Adrenal gland (tissue), 9 donors: ENCODE measurements at regions not wholly inside any gene's neighbourhood (a gene's known extent, or its start where the extent isn't known, plus 50 kb on each side); places are given as distances from the start of the nearest gene placed in this dataset.

ENCODE experiments used
- DNase-seq, 7 donors: peaks; one replicate each; pipeline ENCODE4 v3.0.0-alpha.2; 2019 to 2020
- H3K27ac ChIP-seq, 5 donors: fragments of 200-600 bp; sonication (generic) in 4 of 5; 1 replicate in 3 of 5; 2 replicates in 2 of 5; pipeline versions ENCODE4 v1.5.1 to v1.8.0; 2016 to 2020; ENCODE audit warnings: mild to moderate bottlenecking in 1 of 5
- H3K27me3 ChIP-seq: fragments of 200-600 bp; 2 replicates; pipeline ENCODE4 v1.8.0; 2021
- H3K36me3 ChIP-seq, 2 donors: fragments of 200-600 bp; replicated peaks in 1 of 2; 1 replicate in 1 of 2; 2 replicates in 1 of 2; pipeline versions ENCODE4 v1.5.1 to v1.8.0; 2018 to 2022
- H3K4me1 ChIP-seq, 2 donors: fragments of 200-600 bp; replicated peaks in 1 of 2; 1 replicate in 1 of 2; 2 replicates in 1 of 2; pipeline versions ENCODE4 v1.5.1 to v1.8.0; 2018 to 2021
- H3K4me3 ChIP-seq, 4 donors: fragments of 200-600 bp; sonication (generic) in 3 of 4; one replicate each; pipeline ENCODE4 v1.5.1; 2016 to 2018
- H3K9me3 ChIP-seq, 3 donors: fragments of 200-600 bp; sonication (generic) in 1 of 3; replicated peaks in 1 of 3; 1 replicate in 2 of 3; 2 replicates in 1 of 3; pipeline versions ENCODE4 v1.5.1 to v1.8.0; 2016 to 2021
- CTCF ChIP-seq, 6 experiments: fragments of 450-650 bp in 4 of 6; fragments of 200-600 bp in 2 of 6; sonication (generic) in 1 of 6; IDR thresholded peaks; 1 replicate in 5 of 6; 2 replicates in 1 of 6; pipeline versions ENCODE4 v1.5.1 to v1.8.0; 2016 to 2021; ENCODE audit warnings: antibody characterized with exemption in 6 of 6, mild to moderate bottlenecking in 2 of 6, moderate library complexity in 1 of 6
- POLR2A ChIP-seq, 2 donors: fragments of 450-650 bp; IDR thresholded peaks; one replicate each; pipeline ENCODE4 v1.6.1; 2017; ENCODE audit warnings: antibody characterized with exemption in 2 of 2, mild to moderate bottlenecking in 2 of 2, moderate library complexity in 1 of 2
- WGBS, 4 donors: extraction: QIAGEN DNeasy Blood & Tissue Kit in 2 of 4; methylation state at CpG; one replicate each; pipeline versions ENCODE4 v1.1.5 to v1.1.7; 2013 to 2017; 5-methylcytosine and 5-hydroxymethylcytosine counted together
- intact Hi-C, 2 donors: fragments of 100-400 bp; cut with DNase I; formaldehyde crosslinking; loops; one replicate each; pipeline versions ENCODE4 v1.14.1 to v1.15.0; 2022 to 2023
- donor health status: healthy with polysubstance abuse.
- donor health status: Bipolar disorder and iron deficiency.
- donor health status: DM: yes; HTN: yes; CAD: no.
- donor health status: DM: no; HTN: no; CAD: no.
- donor health status: DM: no; HTN: no; CAD: no.

GRCh38 chr6:12423832-12424231 is 133.7 kb downstream of the EDN1 start:
- 59 to 72% (median 61%) methylated on average over 1 of the region's 1 CpG for WGBS, 4 donors
- no peak for DNase-seq

GRCh38 chr6:12426121-12426520 is 136.0 kb downstream of the EDN1 start:
- DNase-seq, result no peak
- Histone ChIP-seq H3K9me3 (no peaks in the 10 kb centered on the region), H3K27ac (no peak overlapping the region), H3K36me3 (no peaks in the 10 kb centered on the region), H3K4me3 (no peak overlapping the region), H3K27me3 (no peaks in the 10 kb centered on the region), H3K4me1 (no peaks in the 10 kb centered on the region)
- TF ChIP-seq CTCF (IDR thresholded peaks at IDR 0.05) (no peak), POLR2A (IDR thresholded peaks at IDR 0.05) (no peak)
- intact Hi-C loops, result no loop called here
- 87 to 91% (median 89%) methylated on average over 4 of the region's 4 CpGs for WGBS, 4 donors

More at GRCh38 chr6:12423832-12424231, 133.7 kb downstream of the EDN1 start:
- Histone ChIP-seq H3K36me3 (no peaks in the 10 kb centered on the region), H3K4me1 (no peaks in the 10 kb centered on the region), H3K9me3 (no peaks in the 10 kb centered on the region), H3K27ac (no peak overlapping the region), H3K4me3 (no peak overlapping the region), H3K27me3 (no peaks in the 10 kb centered on the region)
- intact Hi-C loops, result no loop called here
- TF ChIP-seq CTCF (IDR thresholded peaks at IDR 0.05), result no peak
- no peak for TF ChIP-seq POLR2A (IDR thresholded peaks at IDR 0.05)

GRCh38 chr6:12431023-12431422 is 140.9 kb downstream of the EDN1 start:
- Histone ChIP-seq H3K9me3 (no peaks in the 10 kb centered on the region), H3K27me3 (no peaks in the 10 kb centered on the region), H3K4me1 (no peaks in the 10 kb centered on the region), H3K27ac (no peak overlapping the region), H3K36me3 (no peaks in the 10 kb centered on the region), H3K4me3 (no peak overlapping the region)
- WGBS, 4 donors, result 39 to 47% (median 42%) methylated on average over 3 of the region's 3 CpGs
- TF ChIP-seq POLR2A (IDR thresholded peaks at IDR 0.05) (no peak), CTCF (IDR thresholded peaks at IDR 0.05) (no peak)
- intact Hi-C loops, result no loop called here
- no peak for DNase-seq

GRCh38 chr6:12436224-12436623 is 146.1 kb downstream of the EDN1 start:
- intact Hi-C loops, result no loop called here
- TF ChIP-seq CTCF (IDR thresholded peaks at IDR 0.05) (no peak), POLR2A (IDR thresholded peaks at IDR 0.05) (no peak)
- Histone ChIP-seq H3K4me1 (no peaks in the 10 kb centered on the region), H3K27me3 (no peaks in the 10 kb centered on the region), H3K36me3 (no peaks in the 10 kb centered on the region), H3K9me3 (no peaks in the 10 kb centered on the region), H3K4me3 (no peak overlapping the region), H3K27ac (no peak overlapping the region)
- 42 to 48% (median 44%) methylated on average over 3 of the region's 3 CpGs for WGBS, 4 donors
- no peak for DNase-seq
